GM03348 (cell line): ENCODE measurements at regions not wholly inside any gene's neighbourhood (a gene's known extent, or its start where the extent isn't known, plus 50 kb on each side); places are given as distances from the start of the nearest gene placed in this dataset.
A peak's percentile ranks its signal among the peaks of the same experiment; 100 is the strongest.
"Not testable (repeated sequence)": the region's sequence is repeated elsewhere in the genome, so short reads cannot be mapped to it uniquely, and the experiment has no call there.

ENCODE experiments used
- DNase-seq: peaks from one replicate; pipeline ENCODE4 v3.0.0; 2012; ENCODE audit warnings: low spot score

- DNase-seq: not testable (repeated sequence)
Measured at GRCh38 chr7:38331853-38332595, 58.6 kb upstream of the TARP start.

DNA sequence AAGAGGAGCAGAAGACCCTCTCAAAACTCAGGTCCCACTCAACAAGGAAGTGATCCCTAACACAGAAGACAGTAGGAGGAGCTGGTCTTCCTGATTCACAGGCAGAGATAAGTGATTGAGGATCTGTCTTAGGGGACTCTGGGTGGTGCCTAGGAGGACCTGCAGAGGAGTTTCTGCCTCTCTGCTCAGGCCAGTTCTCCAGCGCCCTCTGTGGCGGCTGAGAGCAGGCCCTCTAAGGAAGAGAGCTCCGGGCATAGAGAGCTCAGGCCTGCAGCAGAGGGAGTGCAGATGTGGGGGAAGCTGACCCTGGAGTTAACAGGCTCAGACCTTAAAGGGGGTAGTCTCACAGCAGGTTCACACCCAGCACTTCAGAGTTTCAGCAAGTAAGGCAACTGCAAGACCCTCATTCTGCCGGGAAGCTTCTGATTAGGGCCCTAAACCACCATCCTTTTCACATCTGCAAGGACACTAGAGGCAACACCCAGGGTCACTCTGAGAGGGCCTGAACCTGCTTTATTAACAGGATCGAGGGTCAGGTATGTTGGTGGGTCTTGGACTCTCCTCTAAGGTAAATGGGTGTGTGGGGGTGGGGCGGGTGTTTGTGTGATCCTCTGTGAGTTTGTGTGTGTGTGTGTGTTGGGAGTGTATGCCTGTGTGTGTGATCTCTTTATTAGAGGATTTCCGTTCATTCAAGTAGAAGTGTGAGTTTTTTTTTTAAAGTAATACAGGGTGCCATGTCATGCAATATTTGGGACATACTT, 57.6 kb upstream of the TARP start:
- DNase-seq: no peak

DNA sequence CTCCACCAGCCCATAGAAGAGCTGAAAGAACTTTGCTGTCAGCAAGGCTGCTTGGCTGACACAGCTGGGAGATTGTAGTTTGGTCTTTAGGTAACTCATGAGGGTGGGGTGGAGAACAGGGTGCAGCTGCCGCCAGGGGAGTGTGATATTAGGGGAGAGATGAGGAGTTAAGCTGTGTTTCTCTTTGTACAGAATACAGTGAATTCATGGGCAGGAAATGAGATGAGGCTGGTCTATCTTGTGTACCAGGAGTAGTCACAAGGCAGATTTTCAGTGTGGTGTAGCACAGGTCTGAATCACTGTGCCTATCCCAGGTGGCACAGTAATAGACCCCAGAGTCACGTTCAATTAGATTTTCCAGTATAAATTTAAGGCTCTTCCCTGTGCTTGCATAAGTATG, 56.6 kb upstream of the TARP start:
- no peak for DNase-seq

- DNase-seq: no peak
Measured at GRCh38 chr7:38329340-38329739, 55.9 kb upstream of the TARP start.

GRCh38 chr7:38328814-38329213, 55.4 kb upstream of the TARP start:
- DNase-seq: no peak

- peak; percentile 35 for DNase-seq
Measured at GRCh38 chr7:38327637-38328036, 54.2 kb upstream of the TARP start.
